ENCODE measurements at regions not wholly inside any gene's neighbourhood (a gene's known extent, or its start where the extent isn't known, plus 50 kb on each side); places are given as distances from the start of the nearest gene placed in this dataset.

GRCh38 chr15:79179108-79179561, 88.6 kb upstream of the RASGRF1 start:
- DNase-seq (ENCODE audit: low read depth in 6 of 9, low spot score in 9 of 9) = no peak
- 95% methylated on average over 14 of the region's 14 CpGs for WGBS
- no peak overlapping the region for H3K4me3 ChIP-seq (ENCODE audit: low read length in 2 of 2)

DNA sequence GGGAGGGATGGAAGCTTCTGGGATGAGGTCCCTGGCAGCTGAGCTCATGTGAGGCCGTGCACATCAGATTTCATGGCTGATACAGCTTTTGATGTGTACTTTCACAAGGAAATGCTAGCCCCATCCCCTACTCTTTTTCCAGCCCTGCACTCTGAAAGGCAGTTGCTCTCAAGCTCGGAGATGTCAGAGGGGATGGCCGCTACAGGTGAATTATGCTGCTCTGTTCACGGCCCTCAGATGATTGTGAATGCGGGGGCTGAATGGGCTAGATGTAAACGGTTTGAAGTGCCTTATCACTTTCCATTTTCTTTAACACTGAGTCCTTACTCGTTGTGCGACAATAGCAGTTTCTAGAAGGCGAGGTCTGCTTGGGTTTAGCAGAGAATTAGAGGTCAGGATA, 88.0 kb upstream of the RASGRF1 start:
- DNase-seq (ENCODE audit: low read depth in 6 of 9, low spot score in 9 of 9) = no peak
- Histone ChIP-seq H3K27me3 (ENCODE audit: control insufficient read depth in 2 of 2, insufficient read depth in 1 of 2, low read length in 1 of 2) (peaks cover 0 to 2% of the 10 kb centered on the region in 2 donors), H3K4me3 (ENCODE audit: low read length in 2 of 2) (no peak overlapping the region), H3K36me3 (ENCODE audit: control insufficient read depth in 2 of 2, insufficient read depth in 2 of 2, low read length in 1 of 2) (no peaks in the 10 kb centered on the region), H3K9me3 (ENCODE audit: control insufficient read depth in 2 of 2, insufficient read depth in 1 of 2, low read length in 1 of 2) (no peaks in the 10 kb centered on the region), H3K27ac (ENCODE audit: low read depth in 1 of 2, low read length in 1 of 2) (no peak overlapping the region), H3K4me1 (ENCODE audit: control insufficient read depth in 2 of 2, insufficient read depth in 2 of 2, low read length in 2 of 2) (no peaks in the 10 kb centered on the region)
- 89% methylated on average over 9 of the region's 9 CpGs for WGBS

More at GRCh38 chr15:79179108-79179561, 88.6 kb upstream of the RASGRF1 start:
- no peaks in the 10 kb centered on the region for H3K36me3 ChIP-seq (ENCODE audit: control insufficient read depth in 2 of 2, insufficient read depth in 2 of 2, low read length in 1 of 2)
- H3K9me3 ChIP-seq (ENCODE audit: control insufficient read depth in 2 of 2, insufficient read depth in 1 of 2, low read length in 1 of 2) = no peaks in the 10 kb centered on the region
- no peaks in the 10 kb centered on the region for H3K4me1 ChIP-seq (ENCODE audit: control insufficient read depth in 2 of 2, insufficient read depth in 2 of 2, low read length in 2 of 2)
- H3K27ac ChIP-seq (ENCODE audit: low read depth in 1 of 2, low read length in 1 of 2) = no peak overlapping the region
- H3K27me3 ChIP-seq (ENCODE audit: control insufficient read depth in 2 of 2, insufficient read depth in 1 of 2, low read length in 1 of 2) = peaks cover 0 to 2% of the 10 kb centered on the region in 2 donors

DNA sequence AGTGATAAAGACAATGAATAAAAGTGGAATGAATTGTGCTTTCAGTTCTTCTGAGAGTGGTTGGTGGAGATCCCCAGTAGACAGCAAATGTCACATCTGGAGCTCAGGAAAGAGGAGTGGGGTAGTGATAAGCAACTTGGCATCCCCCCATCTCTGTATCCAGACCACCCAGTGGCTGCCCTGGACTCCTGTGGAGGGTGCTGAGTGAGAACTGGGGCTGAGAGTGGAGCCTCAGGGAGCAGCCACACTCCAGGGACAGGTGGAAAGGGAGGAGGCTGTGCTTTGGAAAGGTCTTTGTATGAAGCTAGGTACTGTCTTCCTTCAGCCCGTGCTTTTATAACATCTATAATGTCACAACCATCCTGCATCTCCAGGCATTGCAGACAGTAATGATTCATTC, 85.6 kb upstream of the RASGRF1 start:
- 83% methylated on average over 1 of the region's 1 CpG for whole genome bisulfite sequencing
- H3K4me3 ChIP-seq (ENCODE audit: low read length in 2 of 2) = no peak overlapping the region
- no peak for DNase-seq (ENCODE audit: low read depth in 6 of 9, low spot score in 9 of 9)

DNA sequence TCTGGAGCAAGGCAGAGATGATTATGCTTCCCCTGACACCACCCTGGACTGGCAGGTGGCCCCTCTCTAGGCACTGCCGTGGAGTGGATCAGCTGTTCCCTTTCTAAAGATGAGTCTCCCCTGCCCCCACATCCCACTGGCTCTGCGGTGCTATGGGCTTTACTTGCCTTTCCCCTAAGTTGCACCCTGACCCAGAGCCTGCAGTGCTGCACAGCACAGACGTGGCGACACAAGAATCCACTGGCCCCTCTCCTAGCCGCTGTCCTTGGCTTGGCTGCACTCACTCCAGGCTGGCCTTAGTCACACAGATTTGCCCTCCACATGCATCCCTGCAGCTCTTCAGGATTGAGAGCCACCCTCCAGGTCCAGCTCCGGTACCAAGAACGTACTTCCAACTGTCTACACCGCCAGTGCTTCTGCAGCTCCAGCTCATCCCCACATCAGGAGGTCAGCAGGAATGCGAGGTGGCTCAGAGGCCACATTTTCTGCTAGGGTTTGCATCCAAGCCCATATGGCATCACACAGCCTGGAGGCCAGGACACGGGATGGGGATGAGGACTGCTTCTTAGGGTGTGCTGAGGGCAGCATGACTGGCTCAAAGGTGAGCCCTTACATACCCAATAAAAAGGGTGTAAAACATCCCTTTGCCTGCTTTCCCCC, 82.4 kb upstream of the RASGRF1 start:
- Histone ChIP-seq H3K9me3 (ENCODE audit: control insufficient read depth in 2 of 2, insufficient read depth in 1 of 2, low read length in 1 of 2) (no peaks in the 10 kb centered on the region), H3K36me3 (ENCODE audit: control insufficient read depth in 2 of 2, insufficient read depth in 2 of 2, low read length in 1 of 2) (no peaks in the 10 kb centered on the region), H3K4me1 (ENCODE audit: control insufficient read depth in 2 of 2, insufficient read depth in 2 of 2, low read length in 2 of 2) (no peaks in the 10 kb centered on the region), H3K27me3 (ENCODE audit: control insufficient read depth in 2 of 2, insufficient read depth in 1 of 2, low read length in 1 of 2) (peaks cover 0 to 4% of the 10 kb centered on the region in 2 donors), H3K4me3 (ENCODE audit: low read length in 2 of 2) (no peak overlapping the region), H3K27ac (ENCODE audit: low read depth in 1 of 2, low read length in 1 of 2) (no peak overlapping the region)
- WGBS = 89% methylated on average over 10 of the region's 10 CpGs
- DNase-seq (ENCODE audit: low read depth in 6 of 9, low spot score in 9 of 9) = no peak

More for the DNA sequence above, 85.6 kb upstream of the RASGRF1 start:
- H3K9me3 ChIP-seq (ENCODE audit: control insufficient read depth in 2 of 2, insufficient read depth in 1 of 2, low read length in 1 of 2) = no peaks in the 10 kb centered on the region
- no peaks in the 10 kb centered on the region for H3K4me1 ChIP-seq (ENCODE audit: control insufficient read depth in 2 of 2, insufficient read depth in 2 of 2, low read length in 2 of 2)
- peaks cover 0 to 2% of the 10 kb centered on the region in 2 donors for H3K27me3 ChIP-seq (ENCODE audit: control insufficient read depth in 2 of 2, insufficient read depth in 1 of 2, low read length in 1 of 2)
- no peak overlapping the region for H3K27ac ChIP-seq (ENCODE audit: low read depth in 1 of 2, low read length in 1 of 2)
- no peaks in the 10 kb centered on the region for H3K36me3 ChIP-seq (ENCODE audit: control insufficient read depth in 2 of 2, insufficient read depth in 2 of 2, low read length in 1 of 2)

DNA sequence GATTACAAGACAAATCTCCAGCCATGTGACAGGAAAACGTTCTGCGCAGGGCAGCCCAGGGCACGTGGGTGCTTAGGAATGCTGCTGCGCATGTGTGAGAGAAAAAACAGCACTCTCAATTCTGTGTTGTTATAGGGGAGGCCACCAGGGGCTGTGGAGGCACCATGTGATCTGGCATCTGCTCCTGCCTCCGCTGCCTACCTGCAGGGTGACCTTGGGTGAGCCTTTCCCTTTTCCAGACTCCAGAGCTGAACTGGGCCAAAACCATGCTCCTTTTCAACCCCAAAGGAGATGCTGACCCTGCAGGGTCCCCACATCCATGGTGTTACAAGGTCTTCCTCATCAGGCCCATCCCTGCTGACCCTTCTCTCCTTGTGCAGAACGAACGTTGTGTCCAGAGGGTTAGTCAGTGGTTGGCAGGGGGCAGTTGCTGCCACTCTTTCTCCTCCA, 81.5 kb upstream of the RASGRF1 start:
- WGBS = 74% methylated on average over 7 of the region's 7 CpGs
- H3K27ac ChIP-seq (ENCODE audit: low read depth in 1 of 2, low read length in 1 of 2) = no peak overlapping the region
- no peaks in the 10 kb centered on the region for H3K4me1 ChIP-seq (ENCODE audit: control insufficient read depth in 2 of 2, insufficient read depth in 2 of 2, low read length in 2 of 2)
- DNase-seq (ENCODE audit: low read depth in 6 of 9, low spot score in 9 of 9) = no peak
- no peak overlapping the region for H3K4me3 ChIP-seq (ENCODE audit: low read length in 2 of 2)
- H3K9me3 ChIP-seq (ENCODE audit: control insufficient read depth in 2 of 2, insufficient read depth in 1 of 2, low read length in 1 of 2) = no peaks in the 10 kb centered on the region
- no peaks in the 10 kb centered on the region for H3K36me3 ChIP-seq (ENCODE audit: control insufficient read depth in 2 of 2, insufficient read depth in 2 of 2, low read length in 1 of 2)
- H3K27me3 ChIP-seq (ENCODE audit: control insufficient read depth in 2 of 2, insufficient read depth in 1 of 2, low read length in 1 of 2) = peaks cover 0 to 4% of the 10 kb centered on the region in 2 donors

- Histone ChIP-seq H3K27me3 (ENCODE audit: control insufficient read depth in 2 of 2, insufficient read depth in 1 of 2, low read length in 1 of 2) (peaks cover 0 to 3% of the 10 kb centered on the region in 2 donors), H3K36me3 (ENCODE audit: control insufficient read depth in 2 of 2, insufficient read depth in 2 of 2, low read length in 1 of 2) (no peaks in the 10 kb centered on the region), H3K27ac (ENCODE audit: low read depth in 1 of 2, low read length in 1 of 2) (no peak overlapping the region), H3K9me3 (ENCODE audit: control insufficient read depth in 2 of 2, insufficient read depth in 1 of 2, low read length in 1 of 2) (no peaks in the 10 kb centered on the region), H3K4me3 (ENCODE audit: low read length in 2 of 2) (no peak overlapping the region), H3K4me1 (ENCODE audit: control insufficient read depth in 2 of 2, insufficient read depth in 2 of 2, low read length in 2 of 2) (no peaks in the 10 kb centered on the region)
- 62% methylated on average over 11 of the region's 11 CpGs for WGBS
- no peak for DNase-seq (ENCODE audit: low read depth in 6 of 9, low spot score in 9 of 9)
Measured at GRCh38 chr15:79171320-79172031, 80.9 kb upstream of the RASGRF1 start.

DNA sequence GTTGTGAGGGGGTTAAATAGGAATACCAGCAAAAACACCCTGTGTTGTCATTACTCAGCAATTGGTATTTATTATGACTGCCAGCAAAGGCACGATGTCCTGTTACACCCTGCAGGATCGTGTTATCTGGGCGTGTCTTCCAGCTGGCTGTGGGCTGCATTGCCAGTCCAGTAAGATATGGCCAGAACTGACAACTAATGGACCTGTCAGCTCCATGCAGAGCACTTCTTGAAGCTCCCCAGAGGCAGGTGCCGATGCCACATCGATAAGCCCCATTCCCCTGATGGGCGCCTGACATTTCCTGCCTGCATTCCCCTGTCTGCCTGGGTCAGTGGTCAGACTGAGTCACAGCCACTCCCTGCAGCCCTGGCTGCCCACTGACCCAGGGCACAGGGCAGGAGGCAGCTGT, 79.7 kb upstream of the RASGRF1 start:
- no peak for DNase-seq (ENCODE audit: low read depth in 6 of 9, low spot score in 9 of 9)
- H3K27me3 ChIP-seq (ENCODE audit: control insufficient read depth in 2 of 2, insufficient read depth in 1 of 2, low read length in 1 of 2) = peaks cover 0 to 2% of the 10 kb centered on the region in 2 donors
- no peak overlapping the region for H3K4me3 ChIP-seq (ENCODE audit: low read length in 2 of 2)
- H3K4me1 ChIP-seq (ENCODE audit: control insufficient read depth in 2 of 2, insufficient read depth in 2 of 2, low read length in 2 of 2) = no peaks in the 10 kb centered on the region
- WGBS = 81% methylated on average over 6 of the region's 6 CpGs
- H3K27ac ChIP-seq (ENCODE audit: low read depth in 1 of 2, low read length in 1 of 2) = no peak overlapping the region
- no peaks in the 10 kb centered on the region for H3K36me3 ChIP-seq (ENCODE audit: control insufficient read depth in 2 of 2, insufficient read depth in 2 of 2, low read length in 1 of 2)
- no peaks in the 10 kb centered on the region for H3K9me3 ChIP-seq (ENCODE audit: control insufficient read depth in 2 of 2, insufficient read depth in 1 of 2, low read length in 1 of 2)

- Histone ChIP-seq H3K4me1 (ENCODE audit: control insufficient read depth in 2 of 2, insufficient read depth in 2 of 2, low read length in 2 of 2) (no peaks in the 10 kb centered on the region), H3K27me3 (ENCODE audit: control insufficient read depth in 2 of 2, insufficient read depth in 1 of 2, low read length in 1 of 2) (peaks cover 0 to 2% of the 10 kb centered on the region in 2 donors), H3K36me3 (ENCODE audit: control insufficient read depth in 2 of 2, insufficient read depth in 2 of 2, low read length in 1 of 2) (no peaks in the 10 kb centered on the region), H3K27ac (ENCODE audit: low read depth in 1 of 2, low read length in 1 of 2) (no peak overlapping the region), H3K4me3 (ENCODE audit: low read length in 2 of 2) (no peak overlapping the region), H3K9me3 (ENCODE audit: control insufficient read depth in 2 of 2, insufficient read depth in 1 of 2, low read length in 1 of 2) (no peaks in the 10 kb centered on the region)
- 67% methylated on average over 4 of the region's 4 CpGs for WGBS
- DNase-seq (ENCODE audit: low read depth in 6 of 9, low spot score in 9 of 9) = no peak
Measured at GRCh38 chr15:79169526-79170133, 79.0 kb upstream of the RASGRF1 start.

GRCh38 chr15:79168922-79169456, 78.4 kb upstream of the RASGRF1 start:
- Histone ChIP-seq H3K27me3 (ENCODE audit: control insufficient read depth in 2 of 2, insufficient read depth in 1 of 2, low read length in 1 of 2) (peaks cover 0 to 2% of the 10 kb centered on the region in 2 donors), H3K4me1 (ENCODE audit: control insufficient read depth in 2 of 2, insufficient read depth in 2 of 2, low read length in 2 of 2) (no peaks in the 10 kb centered on the region), H3K4me3 (ENCODE audit: low read length in 2 of 2) (no peak overlapping the region), H3K9me3 (ENCODE audit: control insufficient read depth in 2 of 2, insufficient read depth in 1 of 2, low read length in 1 of 2) (no peaks in the 10 kb centered on the region), H3K36me3 (ENCODE audit: control insufficient read depth in 2 of 2, insufficient read depth in 2 of 2, low read length in 1 of 2) (no peaks in the 10 kb centered on the region), H3K27ac (ENCODE audit: low read depth in 1 of 2, low read length in 1 of 2) (no peak overlapping the region)
- 45% methylated on average over 6 of the region's 6 CpGs for WGBS
- DNase-seq (ENCODE audit: low read depth in 6 of 9, low spot score in 9 of 9) = no peak

All from thymus (tissue), 11 donors.